Gastrocnemius medialis (tissue), 4 donors: ENCODE measurements at regions not wholly inside any gene's neighbourhood (a gene's known extent, or its start where the extent isn't known, plus 50 kb on each side); places are given as distances from the start of the nearest gene placed in this dataset.

Experiments
- CTCF ChIP-seq, 5 experiments: fragments of 450-650 bp in 3 of 5; fragments of 200-600 bp in 2 of 5; sonication (generic) in 2 of 5; IDR thresholded peaks in 4 of 5; conservative IDR thresholded peaks in 1 of 5; 1 replicate in 4 of 5; 2 replicates in 1 of 5; pipeline ENCODE4 v1.5.1; 2016 to 2019; ENCODE audit warnings: antibody characterized with exemption in 5 of 5, mild to moderate bottlenecking in 3 of 5, moderate library complexity in 3 of 5
- POLR2A ChIP-seq, 2 donors: fragments of 450-650 bp; IDR thresholded peaks; one replicate each; pipeline ENCODE4 v1.6.1; 2017; ENCODE audit warnings: antibody characterized with exemption in 2 of 2, mild to moderate bottlenecking in 2 of 2, moderate library complexity in 2 of 2

- TF ChIP-seq POLR2A (IDR thresholded peaks at IDR 0.05) (no peak), CTCF (IDR thresholded peaks at IDR 0.05 in 4 of 5, conservative IDR thresholded peaks at IDR 0.05 in 1 of 5) (no peak)
These were observed 143.5 kb upstream of the TGFBR2 start for GRCh38 chr3:30462721-30463470.
